HepG2 (cell line): ENCODE measurements at regions not wholly inside any gene's neighbourhood (a gene's known extent, or its start where the extent isn't known, plus 50 kb on each side); places are given as distances from the start of the nearest gene placed in this dataset.

Experiments
- ATAC-seq: fragments of 200-7000 bp; cut with Tn5 transposase; 3 replicates; pipeline ENCODE4 v1.9.1; 2020; ENCODE audit warnings: mild to moderate bottlenecking, moderate library complexity
- BruUV-seq: library from RNA; stranded (reverse); fragments of 400-500 nt; replicated peaks from 2 replicates; lab custom pipeline; 2021; lab: Mats Ljungman, UMichigan
- CTCF ChIA-PET: fragments of 300-600 bp; formaldehyde crosslinking; extraction: SDS; loops from one replicate; lab custom pipeline; 2021; ENCODE audit warnings: low total read pairs, inconsistent platforms, low intra/inter-chr PET ratio; lab: Yijun Ruan, JAX
- POLR2A ChIA-PET: fragments of 350-600 bp; sonication (Branson Sonifier 250); formaldehyde crosslinking; loops from one replicate; lab custom pipeline; 2020; ENCODE audit warnings: antibody characterized with exemption, inconsistent platforms; lab: Yijun Ruan, JAX
- DNase-seq: peaks from one replicate; pipeline ENCODE4 v3.0.0-alpha.2; 2015; ENCODE audit warnings: low spot score
- FAIRE-seq: peaks from 3 replicates; lab custom pipeline; 2011; peaks lifted over from hg19 to GRCh38; lab: Jason Lieb, UNC
- H2AFZ ChIP-seq: one replicate; pipeline ENCODE4 v1.6.1; 2011; ENCODE audit warnings: low read length, inconsistent platforms
- H3K27ac ChIP-seq: fragments of 300-600 bp; 3 replicates; pipeline ENCODE4 v1.8.0; 2011; ENCODE audit warnings: mixed run types, mild to moderate bottlenecking, mixed read lengths, low read length, inconsistent platforms; ENCODE audit not compliant: insufficient read depth; ENCODE audit errors: extremely low read length
- H3K27me3 ChIP-seq, 2 experiments: fragments of 200-600 bp in 1 of 2; 2 replicates in 1 of 2; 3 replicates in 1 of 2; pipeline versions ENCODE4 v1.6.0 to v1.8.0; 2011; ENCODE audit warnings: low read length in 2 of 2, mild to moderate bottlenecking in 2 of 2, moderate library complexity in 2 of 2, inconsistent platforms in 1 of 2; ENCODE audit not compliant: insufficient read depth in 2 of 2, control insufficient read depth in 1 of 2
- H3K36me3 ChIP-seq, 2 experiments: fragments of 200-600 bp in 1 of 2; replicated peaks in 1 of 2; 2 replicates in 1 of 2; 3 replicates in 1 of 2; pipeline versions ENCODE4 v1.5.1 to v1.8.0; 2011; ENCODE audit warnings: low read length in 2 of 2, inconsistent platforms in 1 of 2; ENCODE audit not compliant: insufficient read depth in 2 of 2, control insufficient read depth in 1 of 2
- H3K4me1 ChIP-seq: 2 replicates; pipeline ENCODE4 v1.5.1; 2012; ENCODE audit warnings: low read length, inconsistent platforms; ENCODE audit not compliant: insufficient read depth
- H3K4me2 ChIP-seq: 2 replicates; pipeline ENCODE4 v1.6.0; 2011; ENCODE audit warnings: low read depth, low read length, inconsistent platforms
- H3K4me3 ChIP-seq, 3 experiments: fragments of 200-600 bp in 1 of 3; sonication (generic), shearing (Covaris generic) in 1 of 3; replicated peaks in 1 of 3; 2 replicates each; pipeline ENCODE4 v1.5.1; 2011 to 2016; ENCODE audit warnings: low read length in 3 of 3, inconsistent platforms in 2 of 3, low read depth in 2 of 3, mild to moderate bottlenecking in 2 of 3, control low read depth in 1 of 3, mixed read lengths in 1 of 3; ENCODE audit not compliant: insufficient read depth in 1 of 3
- H3K79me2 ChIP-seq: one replicate; pipeline ENCODE4 v1.6.1; 2011; ENCODE audit warnings: low read length, inconsistent platforms; ENCODE audit not compliant: insufficient read depth
- H3K9ac ChIP-seq: 2 replicates; pipeline ENCODE4 v1.6.0; 2011; ENCODE audit warnings: mild to moderate bottlenecking, low read depth, low read length, inconsistent platforms; ENCODE audit not compliant: insufficient read depth
- H3K9me3 ChIP-seq: 2 replicates; pipeline ENCODE4 v1.5.1; 2012; ENCODE audit warnings: mild to moderate bottlenecking, low read length
- H4K20me1 ChIP-seq: 2 replicates; pipeline ENCODE4 v1.6.0; 2011; ENCODE audit warnings: inconsistent platforms, mild to moderate bottlenecking, low read length, moderate library complexity; ENCODE audit not compliant: insufficient read depth
- GATAD1 ChIP-seq: IDR thresholded peaks from 2 replicates; pipeline ENCODE4 v1.6.1; 2016; ENCODE audit warnings: missing genetic modification reagents, missing compliant biosample characterization
- HNRNPLL ChIP-seq: fragments of 200-400 bp; formaldehyde crosslinking; IDR thresholded peaks from 2 replicates; pipeline ENCODE4 v1.6.1; 2017; ENCODE audit warnings: mild to moderate bottlenecking, low read depth, low read length; ENCODE audit not compliant: poor library complexity, severe bottlenecking
- KDM3A ChIP-seq: IDR thresholded peaks from 2 replicates; pipeline ENCODE4 v1.6.1; 2018; ENCODE audit warnings: low read depth, missing compliant biosample characterization
- MAFG ChIP-seq: sonication (generic); formaldehyde crosslinking; IDR thresholded peaks from 2 replicates; pipeline ENCODE4 v1.5.1; 2020; ENCODE audit warnings: mild to moderate bottlenecking, missing genetic modification reagents
- MBNL3 ChIP-seq: fragments of 250-450 bp; sonication (Bioruptor Pico); conservative IDR thresholded peaks from 2 replicates; pipeline ENCODE4 v1.8.0; 2022; ENCODE audit warnings: mild to moderate bottlenecking, inconsistent platforms
- MLX ChIP-seq: IDR thresholded peaks from 2 replicates; pipeline ENCODE4 v1.6.1; 2016
- NFAT5 ChIP-seq: sonication (generic); formaldehyde crosslinking; IDR thresholded peaks from 2 replicates; pipeline ENCODE4 v1.4.0; 2020; ENCODE audit warnings: missing genetic modification reagents
- NRL ChIP-seq: sonication (generic); formaldehyde crosslinking; IDR thresholded peaks from 2 replicates; pipeline ENCODE4 v1.5.0; 2020; ENCODE audit warnings: missing genetic modification reagents, mild to moderate bottlenecking, moderate library complexity, borderline replicate concordance
- SMYD3 ChIP-seq: sonication (generic); formaldehyde crosslinking; IDR thresholded peaks from 2 replicates; pipeline ENCODE4 v1.8.1; 2023; ENCODE audit warnings: mild to moderate bottlenecking, missing genetic modification reagents
- TBX2 ChIP-seq: sonication (generic); formaldehyde crosslinking; IDR thresholded peaks from 2 replicates; pipeline ENCODE4 v1.5.0; 2020; ENCODE audit warnings: missing genetic modification reagents, mild to moderate bottlenecking, borderline replicate concordance
- ZFY ChIP-seq: sonication (generic); formaldehyde crosslinking; IDR thresholded peaks from 2 replicates; pipeline ENCODE4 v1.4.0; 2020; ENCODE audit warnings: missing genetic modification reagents
- ZNF740 ChIP-seq: sonication (generic); formaldehyde crosslinking; IDR thresholded peaks from 2 replicates; pipeline ENCODE4 v1.4.0; 2020; ENCODE audit warnings: missing genetic modification reagents
- ZNF749 ChIP-seq: sonication (generic); formaldehyde crosslinking; IDR thresholded peaks from 2 replicates; pipeline ENCODE4 v1.8.0; 2022; ENCODE audit warnings: mild to moderate bottlenecking, missing genetic modification reagents, moderate library complexity, borderline replicate concordance
- WGBS: methylation state at CpG from one replicate; pipeline ENCODE4 v1.1.6; 2017; ENCODE audit warnings: low lambda C conversion rate; 5-methylcytosine and 5-hydroxymethylcytosine counted together
- in situ Hi-C: cut with HindIII; loops from 2 replicates; pipeline ENCODE4 v1.10.0; 2017; ENCODE audit warnings: low pct_unique_long_range_greater_than_20kb; ENCODE audit not compliant: extremely low pct_ligation_motif_present
- intact Hi-C: fragments of 100-400 bp; cut with micrococcal nuclease; formaldehyde crosslinking; loops from one replicate; pipeline ENCODE4 v1.10.0; 2022; ENCODE audit not compliant: unreplicated experiment

- TF ChIP-seq MAFG (CRISPR knock-in tag) (no peak), ZFY (CRISPR knock-in tag) (no peak), NRL (CRISPR knock-in tag) (no peak), TBX2 (CRISPR knock-in tag) (no peak), MBNL3 (CRISPR knock-in tag) (no peak), MLX (CRISPR knock-in tag) (no peak)
Measured at GRCh38 chr4:81577392-81577791, 105.7 kb upstream of the RASGEF1B start (continued).

GRCh38 chr4:81574991-81575390, 103.3 kb upstream of the RASGEF1B start:
- Histone ChIP-seq H3K4me2 (no peak overlapping the region), H3K79me2 (no peaks in the 10 kb centered on the region), H4K20me1 (no peaks in the 10 kb centered on the region), H3K27ac (no peak overlapping the region), H3K9ac (no peak overlapping the region), H3K36me3 (no peaks in the 10 kb centered on the region), H3K27me3 (no peaks in the 10 kb centered on the region; a peak in 1 of 5 replicates), H3K4me1 (no peaks in the 10 kb centered on the region), H3K9me3 (no peaks in the 10 kb centered on the region), H2AFZ (no peak overlapping the region), H3K4me3 (no peak overlapping the region)
- BruUV-seq, result no TSS peak
- CTCF ChIA-PET, result no interaction called here
- 50% methylated on average over 3 of the region's 3 CpGs for WGBS
- FAIRE-seq (no peak), ATAC-seq (no peak), DNase-seq (no peak)
- no peak for TF ChIP-seq GATAD1 (CRISPR knock-in tag)
- TF ChIP-seq KDM3A, result no peak
- in situ Hi-C loops, result no loop called here
- intact Hi-C loops, result no loop called here
- POLR2A ChIA-PET, result no interaction called here

GRCh38 chr4:81573840-81574239, 102.1 kb upstream of the RASGEF1B start:
- intact Hi-C loops (no loop called here), in situ Hi-C loops (no loop called here)
- ChIA-PET CTCF (no interaction called here), POLR2A (no interaction called here)
- no peaks in the 10 kb centered on the region for H3K4me1 ChIP-seq
- 43% methylated on average over 4 of the region's 4 CpGs for WGBS
- no TSS peak for BruUV-seq
- no peaks in the 10 kb centered on the region for H3K9me3 ChIP-seq
- H3K79me2 ChIP-seq, result no peaks in the 10 kb centered on the region
- H2AFZ ChIP-seq, result no peak overlapping the region
- no peaks in the 10 kb centered on the region; a peak in 1 of 5 replicates for H3K27me3 ChIP-seq
- H4K20me1 ChIP-seq, result no peaks in the 10 kb centered on the region
- H3K4me3 ChIP-seq, result no peak overlapping the region
- no peak overlapping the region for H3K9ac ChIP-seq
- no peaks in the 10 kb centered on the region for H3K36me3 ChIP-seq
- DNase-seq (no peak), FAIRE-seq (no peak), ATAC-seq (no peak)
- H3K4me2 ChIP-seq, result no peak overlapping the region
- H3K27ac ChIP-seq, result no peak overlapping the region
- TF ChIP-seq ZNF740 (CRISPR knock-in tag), result no peak
- TF ChIP-seq NFAT5 (CRISPR knock-in tag), result no peak
- no peak for TF ChIP-seq SMYD3 (CRISPR knock-in tag)
- TF ChIP-seq ZNF749 (CRISPR knock-in tag), result no peak
- no peak for TF ChIP-seq HNRNPLL
